ENCODE measurements at regions not wholly inside any gene's neighbourhood (a gene's known extent, or its start where the extent isn't known, plus 50 kb on each side); places are given as distances from the start of the nearest gene placed in this dataset.

DNA sequence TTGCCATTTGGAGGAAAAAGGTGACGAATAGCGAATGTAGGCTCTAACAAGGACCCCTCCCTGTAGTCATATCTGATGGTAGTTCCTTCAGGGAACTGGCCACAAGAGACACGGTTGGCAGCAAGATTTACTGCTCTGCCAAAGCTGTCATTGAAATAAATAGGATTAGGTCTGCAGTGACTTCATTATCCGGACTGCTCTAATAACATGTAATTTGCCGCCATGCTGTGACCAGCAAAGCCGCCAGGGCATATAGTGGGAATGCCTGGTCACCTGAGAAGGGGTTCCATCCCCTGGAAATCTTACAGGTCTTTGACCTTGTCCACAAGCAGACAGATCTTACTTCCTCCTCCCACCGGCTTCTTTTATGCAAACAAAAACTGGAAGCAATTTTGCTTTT lies 59.4 kb upstream of the LAPTM4A start:
- no peak for DNase-seq (ENCODE audit: low spot score)

DNA sequence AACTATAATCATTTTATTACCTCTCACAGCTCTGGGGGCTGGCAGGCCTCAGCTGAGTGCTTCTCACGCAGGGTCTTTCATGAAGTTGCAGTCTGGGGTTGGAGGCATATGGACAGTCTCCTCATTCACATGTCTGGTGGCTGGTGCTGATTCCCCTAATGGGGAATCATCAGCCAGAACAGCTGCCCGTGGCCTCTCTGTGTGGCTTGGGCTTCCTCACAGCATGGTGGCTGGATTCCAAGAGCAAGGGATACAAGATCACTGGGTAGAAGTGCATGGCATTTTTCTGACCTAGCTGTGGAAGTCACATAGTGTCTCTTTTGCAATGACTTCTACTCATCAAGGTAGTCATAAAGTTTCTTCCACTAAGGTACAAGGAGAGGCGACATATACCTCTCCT lies 59.0 kb upstream of the LAPTM4A start:
- DNase-seq (ENCODE audit: low spot score) = no peak

DNA sequence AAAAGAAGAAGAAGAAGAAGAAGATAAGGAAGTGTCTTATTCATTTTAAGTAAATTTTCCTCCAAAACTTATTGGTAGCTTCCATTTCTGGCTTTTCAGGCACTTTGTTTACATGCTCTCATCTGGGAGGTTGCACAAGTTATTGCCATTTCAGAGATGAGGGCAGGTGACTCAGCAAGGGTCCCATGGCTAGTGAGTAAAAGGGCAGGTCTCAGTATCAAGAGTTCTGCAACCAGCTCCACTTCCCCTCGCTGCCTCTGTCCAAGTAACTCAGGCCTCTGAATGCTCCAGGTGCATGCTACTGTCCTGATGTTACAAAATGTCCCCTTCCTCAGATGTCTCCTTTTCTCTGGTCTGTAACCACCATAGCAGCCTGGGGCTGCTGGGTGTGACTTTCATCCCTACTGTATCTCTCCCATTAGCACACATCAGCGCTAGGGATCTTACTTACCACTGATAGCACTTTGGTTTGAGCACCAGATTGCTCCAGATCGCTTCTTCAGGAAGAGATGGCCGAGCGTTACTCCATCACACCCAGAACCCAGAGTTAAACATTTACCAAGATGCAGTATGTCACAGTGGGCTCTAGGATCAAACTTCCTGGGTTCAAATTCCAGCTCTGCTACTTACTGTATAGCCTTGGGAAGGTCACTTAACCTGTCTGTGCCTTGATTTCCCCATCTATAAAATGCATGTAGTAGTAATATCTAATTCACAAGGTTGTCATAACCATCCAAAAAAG lies 57.4 kb upstream of the LAPTM4A start:
- no peak for DNase-seq (ENCODE audit: low spot score)

DNA sequence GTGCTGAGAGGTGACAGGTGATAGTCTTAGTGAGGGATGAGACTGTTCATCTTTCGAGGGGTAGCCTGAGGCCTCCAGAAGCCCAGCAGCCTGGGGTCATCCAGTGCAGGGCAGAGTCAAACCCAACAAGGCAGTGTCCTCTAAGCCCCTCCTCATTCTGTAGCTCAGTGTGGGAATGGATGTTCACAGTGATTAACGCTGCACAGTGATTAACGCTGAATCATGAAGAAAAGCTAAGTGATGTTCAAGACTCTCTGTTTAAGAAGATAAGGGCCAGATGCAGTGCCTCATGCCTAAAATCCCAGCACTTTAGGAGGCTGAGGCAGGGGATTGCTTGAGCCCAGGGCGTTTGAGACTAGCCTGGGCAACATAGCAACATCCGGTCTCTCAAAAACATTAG lies 56.3 kb upstream of the LAPTM4A start:
- no peak for DNase-seq (ENCODE audit: low spot score)

DNA sequence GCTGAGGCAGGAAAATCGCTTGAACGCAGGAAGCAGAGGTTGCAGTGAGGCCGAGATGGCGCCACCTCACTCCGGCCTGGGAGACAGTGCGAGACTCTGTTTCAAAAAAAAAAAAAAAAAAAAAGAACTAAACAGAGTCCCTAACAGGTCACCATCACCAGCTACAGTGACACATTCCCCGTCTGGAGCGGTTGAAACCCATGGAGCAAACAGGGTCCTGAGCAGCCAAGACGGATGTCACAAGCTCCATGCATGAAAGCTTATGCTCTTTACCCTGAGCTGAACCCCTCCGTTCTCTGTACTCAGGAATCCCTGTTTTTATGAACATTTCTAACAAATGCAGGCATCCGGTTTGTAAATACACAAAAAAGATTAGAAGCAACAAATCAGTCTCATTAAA lies 55.9 kb upstream of the LAPTM4A start:
- DNase-seq (ENCODE audit: low spot score) = no peak

DNA sequence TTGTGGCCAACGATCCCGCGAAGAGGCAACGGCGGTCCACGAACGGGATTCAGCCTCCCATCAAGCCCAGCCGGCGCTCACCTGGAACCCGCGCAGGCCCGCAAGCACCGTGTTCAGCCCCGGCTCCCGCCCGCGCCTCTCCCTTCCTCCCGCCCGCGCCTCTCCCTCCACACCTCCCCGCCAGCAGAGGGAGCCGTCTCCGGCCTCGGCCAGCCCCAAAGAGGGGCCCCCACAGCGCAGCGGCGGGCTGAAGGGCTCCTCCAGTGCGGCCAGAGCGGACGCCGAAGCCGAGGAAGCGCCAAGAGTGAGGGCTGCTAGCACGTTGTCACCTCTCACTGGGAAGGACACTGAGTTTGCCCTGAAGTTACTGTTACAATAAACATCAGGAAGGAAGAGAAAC lies 55.3 kb upstream of the LAPTM4A start:
- no peak for DNase-seq (ENCODE audit: low spot score)

GRCh38 chr2:20104900-20105545 lies 53.6 kb upstream of the LAPTM4A start:
- no peak for DNase-seq (ENCODE audit: low spot score)

- no peak for DNase-seq (ENCODE audit: low spot score)
Observed at GRCh38 chr2:20103530-20103929, 52.1 kb upstream of the LAPTM4A start.
